DND-41 (cell line): ENCODE measurements at regions not wholly inside any gene's neighbourhood (a gene's known extent, or its start where the extent isn't known, plus 50 kb on each side); places are given as distances from the start of the nearest gene placed in this dataset.

Source experiments
- EZH2 ChIP-seq: IDR thresholded peaks from 3 replicates; pipeline ENCODE4 v1.6.1; 2012; ENCODE audit warnings: borderline replicate concordance, low read depth, mild to moderate bottlenecking, moderate library complexity, low read length, inconsistent platforms; ENCODE audit not compliant: severe bottlenecking
- TF ChIP-seq, protein P1 (sequence below): IDR thresholded peaks from 2 replicates; pipeline ENCODE4 v1.5.1; 2012; ENCODE audit warnings: borderline replicate concordance, low read length, moderate library complexity, mild to moderate bottlenecking; ENCODE audit not compliant: poor library complexity, severe bottlenecking; ENCODE audit errors: extremely low read depth

DNA sequence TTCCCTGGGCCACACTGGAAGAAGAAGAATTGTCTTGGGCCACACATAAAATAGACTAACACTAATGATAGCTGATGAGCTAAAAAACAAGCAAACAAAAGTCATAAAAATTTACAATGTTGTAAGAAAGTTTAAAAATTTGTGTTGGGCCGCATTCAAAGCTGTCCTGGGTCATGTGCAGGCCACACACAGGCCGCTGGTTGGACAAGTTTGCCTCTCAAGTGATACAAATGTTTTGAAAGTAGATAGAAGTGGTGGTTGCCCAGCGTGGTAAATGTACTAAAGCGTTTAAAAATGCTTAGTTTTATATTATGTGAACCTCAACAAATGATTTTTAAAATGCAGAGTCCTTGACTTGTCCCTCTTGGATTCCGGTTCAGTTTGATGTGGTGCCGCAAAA lies 94.9 kb upstream of the TBCA start:
- TF ChIP-seq, protein P1, sequence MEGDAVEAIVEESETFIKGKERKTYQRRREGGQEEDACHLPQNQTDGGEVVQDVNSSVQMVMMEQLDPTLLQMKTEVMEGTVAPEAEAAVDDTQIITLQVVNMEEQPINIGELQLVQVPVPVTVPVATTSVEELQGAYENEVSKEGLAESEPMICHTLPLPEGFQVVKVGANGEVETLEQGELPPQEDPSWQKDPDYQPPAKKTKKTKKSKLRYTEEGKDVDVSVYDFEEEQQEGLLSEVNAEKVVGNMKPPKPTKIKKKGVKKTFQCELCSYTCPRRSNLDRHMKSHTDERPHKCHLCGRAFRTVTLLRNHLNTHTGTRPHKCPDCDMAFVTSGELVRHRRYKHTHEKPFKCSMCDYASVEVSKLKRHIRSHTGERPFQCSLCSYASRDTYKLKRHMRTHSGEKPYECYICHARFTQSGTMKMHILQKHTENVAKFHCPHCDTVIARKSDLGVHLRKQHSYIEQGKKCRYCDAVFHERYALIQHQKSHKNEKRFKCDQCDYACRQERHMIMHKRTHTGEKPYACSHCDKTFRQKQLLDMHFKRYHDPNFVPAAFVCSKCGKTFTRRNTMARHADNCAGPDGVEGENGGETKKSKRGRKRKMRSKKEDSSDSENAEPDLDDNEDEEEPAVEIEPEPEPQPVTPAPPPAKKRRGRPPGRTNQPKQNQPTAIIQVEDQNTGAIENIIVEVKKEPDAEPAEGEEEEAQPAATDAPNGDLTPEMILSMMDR: no peak
- TF ChIP-seq EZH2: no peak
